NCI-H82 (cell line): ENCODE measurements at regions not wholly inside any gene's neighbourhood (a gene's known extent, or its start where the extent isn't known, plus 50 kb on each side); places are given as distances from the start of the nearest gene placed in this dataset.
A peak's percentile ranks its signal among the peaks of the same experiment; 100 is the strongest.
"Not testable (repeated sequence)": the region's sequence is repeated elsewhere in the genome, so short reads cannot be mapped to it uniquely, and the experiment has no call there.

ENCODE experiments used
- DNase-seq: peaks from one replicate; lab custom pipeline; 2025; lab: John Stamatoyannopoulos, UW

GRCh38 chr2:10183146-10183675, 60.7 kb downstream of the RRM2 start:
- DNase-seq = no peak

- no peak for DNase-seq
Observed at GRCh38 chr2:10184421-10184820, 61.9 kb downstream of the RRM2 start.

GRCh38 chr2:10185046-10185445, 62.5 kb downstream of the RRM2 start:
- DNase-seq = no peak

- no peak for DNase-seq
Observed at GRCh38 chr2:10185755-10186154, 63.2 kb downstream of the RRM2 start.

GRCh38 chr2:10186868-10187535, 64.5 kb downstream of the RRM2 start:
- DNase-seq = no peak

- DNase-seq = no peak
Observed at GRCh38 chr2:10187661-10188060, 65.1 kb downstream of the RRM2 start.

GRCh38 chr2:10188211-10188610, 65.7 kb downstream of the RRM2 start:
- DNase-seq = peak; percentile 30

- no peak for DNase-seq
Observed at GRCh38 chr2:10188729-10189305, 66.3 kb downstream of the RRM2 start.

- DNase-seq = no peak
Observed at GRCh38 chr2:10190255-10190654, 67.7 kb downstream of the RRM2 start.

GRCh38 chr2:10190737-10191532, 68.4 kb downstream of the RRM2 start:
- DNase-seq = no peak

GRCh38 chr2:10191554-10191953, 69.0 kb downstream of the RRM2 start:
- DNase-seq = no peak

GRCh38 chr2:10192392-10193015, 70.0 kb downstream of the RRM2 start:
- DNase-seq = no peak

GRCh38 chr2:10193276-10193795, 70.8 kb downstream of the RRM2 start:
- no peak for DNase-seq

GRCh38 chr2:10193851-10194820, 71.6 kb downstream of the RRM2 start:
- no peak for DNase-seq

GRCh38 chr2:10195278-10196109, 73.0 kb downstream of the RRM2 start:
- no peak for DNase-seq

GRCh38 chr2:10196110-10196892, 73.8 kb downstream of the RRM2 start:
- DNase-seq = no peak

- no peak for DNase-seq
Observed at GRCh38 chr2:10196948-10197696, 74.6 kb downstream of the RRM2 start.

- DNase-seq = no peak
Observed at GRCh38 chr2:10197697-10198076, 75.1 kb downstream of the RRM2 start.

- DNase-seq = not testable (repeated sequence)
Observed at GRCh38 chr2:10198482-10198881, 75.9 kb downstream of the RRM2 start.
